Memory B cell (primary cell): ENCODE measurements at regions not wholly inside any gene's neighbourhood (a gene's known extent, or its start where the extent isn't known, plus 50 kb on each side); places are given as distances from the start of the nearest gene placed in this dataset.

Experiments used
- ATAC-seq: fragments of 150-1000 bp; cut with Tn5 transposase; 2 replicates; pipeline ENCODE4 v1.10.0; 2021; ENCODE audit warnings: low read depth, mild to moderate bottlenecking, moderate library complexity
- DNase-seq, 2 donors: peaks; one replicate each; pipeline ENCODE4 v3.0.0; 2022; ENCODE audit warnings: low spot score in 2 of 2
- H3K27ac Mint-ChIP-seq: one replicate; pipeline ENCODE4 v1.8.0; 2022; ENCODE audit warnings: mild to moderate bottlenecking, moderate library complexity, mixed read lengths
- H3K27me3 Mint-ChIP-seq: one replicate; pipeline ENCODE4 v1.8.0; 2022; ENCODE audit warnings: mixed read lengths
- H3K36me3 Mint-ChIP-seq: one replicate; pipeline ENCODE4 v1.8.0; 2022; ENCODE audit warnings: mild to moderate bottlenecking, mixed read lengths
- H3K4me1 Mint-ChIP-seq: one replicate; pipeline ENCODE4 v1.8.0; 2022; ENCODE audit warnings: mixed read lengths
- H3K4me3 Mint-ChIP-seq: one replicate; pipeline ENCODE4 v1.8.0; 2022; ENCODE audit warnings: mild to moderate bottlenecking, moderate library complexity, mixed read lengths
- H3K9me3 Mint-ChIP-seq: one replicate; pipeline ENCODE4 v1.8.0; 2022; ENCODE audit warnings: mixed read lengths

DNA sequence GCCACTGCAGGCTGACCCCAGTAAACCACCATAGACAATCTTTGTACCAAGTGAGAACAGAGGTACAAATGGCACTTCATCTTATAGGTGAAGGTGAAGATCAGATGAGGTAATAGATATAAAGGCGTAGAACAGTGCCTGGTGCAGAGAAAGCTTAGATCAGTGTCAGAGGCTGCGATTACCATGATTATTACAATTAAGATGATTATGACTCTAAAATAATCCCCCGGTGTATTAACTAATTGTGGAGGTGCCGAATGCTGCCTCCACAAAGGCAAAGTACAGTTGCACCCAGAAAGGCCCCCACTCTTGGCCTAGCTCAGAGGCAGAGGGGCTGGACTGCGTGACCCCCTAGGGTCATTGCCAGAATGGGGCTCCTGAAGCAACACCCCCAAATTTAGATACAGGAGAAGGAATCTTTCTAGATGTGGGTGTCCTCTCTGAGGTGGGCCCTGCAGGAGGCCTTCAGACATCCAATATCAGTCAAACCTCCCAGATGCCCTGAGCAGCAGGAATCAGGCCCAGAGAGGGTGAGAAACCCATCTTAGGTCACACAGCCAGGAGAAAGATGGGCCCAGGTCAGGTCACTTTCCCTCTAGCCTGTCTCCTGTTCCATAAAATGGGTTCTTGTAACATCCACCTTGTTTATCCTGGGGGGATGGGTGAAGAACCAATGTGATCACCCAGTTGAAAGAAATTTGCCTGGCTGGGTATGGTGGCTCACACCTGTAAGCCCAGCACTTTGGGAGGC lies 139.8 kb downstream of the PHETA1 start:
- Mint-ChIP-seq H3K27me3 (peaks cover 18% of the 10 kb centered on the region), H3K4me3 (no peak overlapping the region), H3K9me3 (no peaks in the 10 kb centered on the region), H3K36me3 (no peaks in the 10 kb centered on the region), H3K27ac (no peak overlapping the region), H3K4me1 (no peaks in the 10 kb centered on the region)
- no peak for DNase-seq
- no peak for ATAC-seq

DNA sequence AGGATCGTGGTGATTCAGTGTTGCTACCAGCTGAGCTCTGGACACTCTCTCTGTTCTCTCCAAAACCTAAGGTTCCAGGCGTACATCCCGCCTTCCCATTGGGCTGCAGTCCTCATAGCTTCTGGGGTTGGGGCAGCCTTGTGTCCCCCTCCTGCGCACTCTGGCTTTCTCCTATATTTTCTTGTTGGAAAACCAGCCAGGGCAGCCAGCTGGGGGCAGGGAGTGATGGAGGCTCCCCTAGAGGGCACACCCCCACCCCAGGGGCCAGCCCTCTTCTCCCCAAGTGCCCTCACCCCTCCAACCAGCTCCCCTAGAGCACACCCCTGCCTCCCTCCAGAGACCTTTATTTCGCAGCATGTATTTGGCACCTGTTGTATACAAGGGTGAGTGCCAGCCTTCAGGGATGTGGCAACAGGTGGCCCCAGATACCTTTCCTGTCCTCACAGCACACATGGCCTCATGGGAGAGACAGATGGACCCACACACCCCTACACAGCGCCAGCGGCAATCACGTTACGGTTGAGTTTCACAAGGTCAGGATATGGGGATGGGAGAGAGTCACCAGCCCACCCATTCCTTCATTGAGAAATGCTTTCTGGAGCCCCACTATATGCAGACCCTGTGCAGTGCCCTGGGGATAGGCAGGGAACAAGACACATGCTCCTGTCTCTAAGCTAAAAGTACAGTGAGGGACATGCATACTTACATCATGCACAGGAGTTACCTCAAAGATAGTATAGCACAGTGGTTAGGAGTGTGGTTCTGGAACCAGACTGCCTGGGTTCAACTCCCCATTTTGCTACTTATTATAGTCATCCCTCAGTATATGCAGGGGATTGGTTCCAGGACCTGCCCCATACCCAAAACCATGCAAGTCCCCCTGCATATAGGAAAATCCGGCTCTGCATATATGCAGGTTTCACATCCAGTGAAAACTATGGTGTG lies 141.1 kb downstream of the PHETA1 start:
- Mint-ChIP-seq H3K27me3 (peaks cover 18% of the 10 kb centered on the region), H3K4me3 (no peak overlapping the region), H3K27ac (no peak overlapping the region), H3K9me3 (no peaks in the 10 kb centered on the region), H3K4me1 (no peaks in the 10 kb centered on the region), H3K36me3 (no peaks in the 10 kb centered on the region)
- ATAC-seq (no peak), DNase-seq (no peak)

DNA sequence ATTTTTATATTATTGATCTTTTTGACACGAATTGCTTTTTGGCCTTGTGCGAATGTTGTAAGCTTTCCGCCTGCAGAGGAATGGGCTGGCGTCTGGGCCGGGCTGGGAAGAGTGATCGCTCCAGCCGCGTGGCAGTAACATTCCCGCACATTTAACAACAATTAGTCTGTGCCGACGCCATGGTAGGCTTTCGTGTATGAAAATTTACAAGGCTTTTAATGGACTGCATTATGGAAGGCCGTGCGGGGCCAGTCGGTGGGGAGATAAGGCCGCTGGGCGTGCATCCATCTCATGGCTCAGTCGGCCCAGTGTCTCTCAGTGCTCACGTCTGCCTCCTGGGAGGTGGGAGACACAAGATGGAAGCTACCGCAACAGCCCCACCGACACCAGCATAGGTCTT lies 142.2 kb downstream of the PHETA1 start:
- H3K27ac Mint-ChIP-seq: no peak overlapping the region
- no peak for ATAC-seq

DNA sequence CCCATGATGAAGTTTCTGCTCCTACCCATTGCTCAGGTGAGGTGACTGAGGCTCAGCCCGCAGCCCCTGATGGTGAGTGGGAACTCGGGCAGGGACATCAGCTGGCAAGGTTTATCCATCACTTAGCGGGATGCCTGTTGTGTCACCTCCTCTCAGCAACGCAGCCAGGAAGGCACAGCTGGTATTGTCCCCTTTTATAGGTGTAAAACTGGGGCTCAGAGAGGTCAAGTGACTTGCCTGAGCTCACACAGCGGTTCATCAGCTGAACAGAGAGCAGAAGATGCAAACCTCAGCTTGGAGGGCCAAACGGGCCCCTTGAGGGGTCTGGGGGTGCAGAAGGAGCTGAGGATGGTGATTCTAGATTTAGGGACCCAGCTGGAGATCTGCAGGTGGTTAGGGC lies 143.6 kb downstream of the PHETA1 start:
- peaks cover 16% of the 10 kb centered on the region for H3K27me3 Mint-ChIP-seq
- DNase-seq (no peak), ATAC-seq (no peak)
- no peaks in the 10 kb centered on the region for H3K9me3 Mint-ChIP-seq
- no peaks in the 10 kb centered on the region for H3K4me1 Mint-ChIP-seq
- no peak overlapping the region for H3K27ac Mint-ChIP-seq
- no peaks in the 10 kb centered on the region for H3K36me3 Mint-ChIP-seq
- H3K4me3 Mint-ChIP-seq: no peak overlapping the region

More for the DNA sequence above, 142.2 kb downstream of the PHETA1 start:
- Mint-ChIP-seq H3K27me3 (peaks cover 16% of the 10 kb centered on the region), H3K36me3 (no peaks in the 10 kb centered on the region), H3K4me3 (no peak overlapping the region), H3K9me3 (no peaks in the 10 kb centered on the region), H3K4me1 (no peaks in the 10 kb centered on the region)
- no peak for DNase-seq

DNA sequence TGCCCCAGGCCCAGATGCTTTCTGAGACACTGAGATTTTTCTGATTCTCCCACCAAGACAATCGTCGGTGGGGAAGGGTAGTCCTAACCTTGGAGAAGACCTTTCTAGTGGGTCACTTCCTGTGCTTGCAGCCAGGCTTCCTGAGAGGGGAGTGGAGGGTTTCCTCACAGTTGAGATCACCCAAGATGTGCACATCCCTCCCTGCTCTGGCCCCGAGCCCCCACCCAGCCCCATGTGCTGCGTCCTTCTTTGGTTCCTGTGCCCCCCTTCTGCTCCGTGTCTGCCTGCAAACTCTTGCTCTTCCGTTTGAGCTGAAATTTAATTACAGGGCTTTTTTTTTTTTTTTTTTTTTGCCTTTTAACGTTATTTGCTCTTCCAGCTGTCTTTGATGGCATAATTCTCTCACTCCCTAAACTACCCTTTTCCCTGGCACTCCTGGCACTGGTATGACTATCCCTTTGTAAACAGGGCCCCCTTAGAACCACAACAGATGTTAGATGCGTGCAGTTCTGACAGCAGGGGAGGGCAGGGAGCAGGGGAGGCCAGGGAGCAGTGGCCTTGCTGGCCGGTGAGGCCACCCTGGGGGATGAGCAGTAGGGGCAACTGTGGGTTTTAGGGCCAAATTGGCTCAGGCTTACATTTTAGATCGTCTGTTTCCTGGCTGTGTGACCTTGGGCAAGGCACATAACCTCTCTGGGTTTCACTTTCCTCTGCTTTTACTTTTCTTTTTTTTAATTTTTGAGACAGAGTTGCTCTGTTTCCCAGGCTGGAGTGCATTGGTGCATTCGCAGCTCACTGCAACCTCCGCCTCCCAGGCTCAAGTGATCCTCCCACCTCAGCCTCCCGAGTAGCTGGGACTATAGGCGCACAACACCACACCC lies 144.5 kb downstream of the PHETA1 start:
- Mint-ChIP-seq H3K4me3 (no peak overlapping the region), H3K9me3 (no peaks in the 10 kb centered on the region), H3K27ac (no peak overlapping the region), H3K4me1 (no peaks in the 10 kb centered on the region), H3K27me3 (peaks cover 12% of the 10 kb centered on the region), H3K36me3 (no peaks in the 10 kb centered on the region)
- no peak for ATAC-seq
- DNase-seq: no peak

DNA sequence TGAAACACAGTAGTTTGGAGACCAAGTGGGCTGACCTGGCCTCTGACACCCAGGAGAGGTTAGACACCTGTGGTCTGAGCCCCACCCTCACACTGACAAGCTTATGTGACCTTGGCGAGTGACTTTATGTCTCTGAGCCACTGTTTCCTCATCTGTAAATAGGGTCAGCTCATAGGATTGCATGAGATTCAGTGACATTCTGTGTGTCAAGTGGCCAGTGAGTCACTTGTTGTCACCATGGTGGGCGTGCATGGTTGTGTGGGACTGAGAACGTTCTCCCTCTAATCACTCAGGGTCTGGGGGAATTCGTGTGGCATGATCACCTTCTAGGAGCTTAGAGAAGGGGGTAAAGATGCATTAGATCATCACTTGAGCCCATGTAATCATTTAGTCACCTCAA lies 146.4 kb downstream of the PHETA1 start:
- Mint-ChIP-seq H3K36me3 (no peaks in the 10 kb centered on the region), H3K9me3 (no peaks in the 10 kb centered on the region), H3K4me3 (no peak overlapping the region), H3K27me3 (peaks cover 15% of the 10 kb centered on the region), H3K27ac (no peak overlapping the region), H3K4me1 (no peaks in the 10 kb centered on the region)
- DNase-seq (no peak), ATAC-seq (no peak)

DNA sequence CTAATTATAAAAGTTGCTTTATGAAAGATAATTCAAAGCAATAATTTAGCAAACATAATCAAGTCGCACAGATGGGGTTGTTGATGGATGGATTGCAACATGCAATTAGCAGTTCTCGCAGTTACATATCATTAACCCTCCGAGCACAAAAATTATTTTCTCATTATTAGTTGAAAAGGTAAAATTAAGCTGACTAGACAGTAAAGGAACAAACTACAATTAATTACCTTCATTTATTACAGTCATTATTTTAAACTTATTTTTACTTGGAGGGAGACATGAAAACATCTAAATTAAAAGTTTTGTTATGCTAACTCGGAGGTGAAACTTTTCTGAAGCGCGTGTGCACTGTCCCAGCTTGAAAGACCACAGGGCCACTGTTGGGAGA lies 146.9 kb downstream of the PHETA1 start:
- no peaks in the 10 kb centered on the region for H3K36me3 Mint-ChIP-seq
- no peak overlapping the region for H3K4me3 Mint-ChIP-seq
- DNase-seq: no peak
- no peak overlapping the region for H3K27ac Mint-ChIP-seq
- no peaks in the 10 kb centered on the region for H3K4me1 Mint-ChIP-seq
- no peak for ATAC-seq
- no peaks in the 10 kb centered on the region for H3K9me3 Mint-ChIP-seq
- H3K27me3 Mint-ChIP-seq: peaks cover 15% of the 10 kb centered on the region

DNA sequence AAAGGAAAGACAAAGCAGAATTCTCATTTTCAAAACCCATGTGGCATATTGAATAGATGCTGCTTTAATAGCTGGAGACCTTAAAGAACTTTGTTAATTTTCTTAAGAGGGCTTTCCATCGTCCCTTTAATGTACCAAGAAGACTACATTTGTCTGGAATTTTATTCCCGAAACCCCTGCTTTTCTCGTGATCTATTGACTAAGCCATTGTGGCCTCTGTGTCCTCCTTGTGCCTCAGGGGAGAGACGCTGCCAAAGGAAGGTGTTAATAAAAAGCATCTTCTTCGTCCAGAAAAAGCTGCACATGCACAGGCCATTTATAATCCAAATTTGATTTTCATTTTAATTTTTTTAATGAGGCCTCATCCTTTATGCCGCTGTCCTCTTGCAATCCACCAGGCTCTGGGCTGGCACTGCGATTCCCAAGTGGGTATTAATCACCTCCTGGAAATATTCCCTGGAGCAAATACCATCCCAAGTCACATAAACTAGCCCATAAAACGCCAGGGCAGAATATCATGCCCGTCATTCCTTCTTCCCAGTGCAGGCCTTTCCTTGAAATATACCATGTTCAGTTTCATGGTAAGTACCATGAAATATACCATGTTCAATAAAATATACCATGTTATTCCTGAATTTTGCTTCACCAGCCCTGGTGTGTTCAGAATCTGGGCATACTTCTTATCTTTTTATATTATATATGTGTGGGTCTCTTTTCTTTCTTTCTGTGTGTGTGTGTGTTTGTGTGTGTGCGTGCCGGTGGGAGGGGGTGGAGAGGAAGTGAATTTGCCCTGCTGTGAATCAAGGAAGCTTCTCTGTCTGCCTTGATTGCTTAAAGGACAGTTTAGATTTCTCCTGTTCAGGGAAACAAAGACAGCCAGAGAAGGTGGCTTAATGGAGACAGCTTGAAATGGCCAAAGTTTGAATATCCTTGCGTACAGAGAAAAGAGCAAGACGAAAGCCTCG lies 147.6 kb downstream of the PHETA1 start:
- Mint-ChIP-seq H3K4me3 (no peak overlapping the region), H3K9me3 (no peaks in the 10 kb centered on the region), H3K36me3 (no peaks in the 10 kb centered on the region), H3K27me3 (peaks cover 12% of the 10 kb centered on the region), H3K4me1 (no peaks in the 10 kb centered on the region), H3K27ac (no peak overlapping the region)
- no peak for ATAC-seq
- DNase-seq: no peak

DNA sequence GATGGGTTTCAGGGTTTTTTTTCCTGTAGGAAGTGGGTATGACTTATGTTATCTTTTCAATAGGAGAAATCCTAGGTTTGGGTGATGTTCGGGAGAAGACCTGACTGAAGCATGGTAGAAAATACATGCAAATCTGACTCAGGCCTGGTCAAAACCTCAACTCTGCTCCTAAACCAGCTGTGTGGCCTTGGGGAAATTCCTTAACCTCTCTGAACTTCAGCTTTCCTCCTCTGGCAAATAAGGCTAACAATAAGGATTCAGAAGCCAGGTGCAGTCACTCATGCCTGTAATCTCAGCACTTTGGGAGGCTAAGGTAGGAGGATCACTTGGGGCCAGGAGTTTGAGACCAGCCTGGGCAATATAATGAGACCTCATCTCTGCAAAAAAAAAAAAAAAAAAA lies 148.5 kb downstream of the PHETA1 start:
- H3K36me3 Mint-ChIP-seq: no peaks in the 10 kb centered on the region
- H3K27ac Mint-ChIP-seq: no peak overlapping the region
- H3K27me3 Mint-ChIP-seq: peaks cover 9% of the 10 kb centered on the region
- no peaks in the 10 kb centered on the region for H3K4me1 Mint-ChIP-seq
- DNase-seq: no peak
- H3K9me3 Mint-ChIP-seq: no peaks in the 10 kb centered on the region
- H3K4me3 Mint-ChIP-seq: no peak overlapping the region
- ATAC-seq: no peak

DNA sequence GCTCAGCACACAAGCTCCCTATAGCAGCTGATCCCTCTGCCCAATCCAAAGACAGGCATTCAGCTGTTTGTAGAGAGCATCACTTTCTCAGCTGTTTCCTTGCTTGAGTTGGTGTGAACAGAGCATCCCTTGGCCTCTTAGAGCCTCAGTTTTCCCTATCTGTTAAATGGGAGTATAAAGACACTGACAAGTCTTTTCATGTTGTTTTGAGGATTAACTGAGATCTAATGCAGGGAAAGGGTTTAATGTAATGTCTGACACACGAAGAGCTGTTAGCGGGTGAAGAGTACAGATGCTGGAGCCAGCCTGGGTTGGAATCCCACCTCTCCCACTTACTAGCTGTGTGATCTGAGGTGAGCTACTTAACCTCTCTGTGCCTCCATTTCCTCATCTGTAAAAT lies 149.5 kb downstream of the PHETA1 start:
- peaks cover 9% of the 10 kb centered on the region for H3K27me3 Mint-ChIP-seq
- no peak for DNase-seq
- H3K9me3 Mint-ChIP-seq: no peaks in the 10 kb centered on the region
- no peaks in the 10 kb centered on the region for H3K4me1 Mint-ChIP-seq
- no peaks in the 10 kb centered on the region for H3K36me3 Mint-ChIP-seq
- ATAC-seq: no peak
- no peak overlapping the region for H3K27ac Mint-ChIP-seq
- H3K4me3 Mint-ChIP-seq: no peak overlapping the region

DNA sequence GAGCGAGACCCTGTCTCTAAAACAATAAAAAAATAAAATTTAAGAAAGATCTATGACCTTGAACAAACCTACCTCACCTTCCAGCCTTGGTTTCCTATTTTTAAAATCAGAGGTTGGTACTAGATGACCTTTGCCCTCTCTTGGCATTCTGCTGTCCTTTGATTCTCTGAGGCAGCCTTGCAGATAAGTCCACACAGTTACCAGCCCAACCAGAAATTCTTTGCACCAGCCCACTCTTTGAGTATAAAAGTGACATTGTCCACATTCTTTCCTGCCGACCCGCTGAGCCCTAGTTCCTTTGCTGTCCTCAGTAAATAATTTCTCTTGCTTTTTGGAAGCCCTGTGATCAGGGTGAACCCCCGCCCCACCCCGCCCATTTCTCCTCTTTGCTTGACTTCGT lies 150.4 kb downstream of the PHETA1 start:
- Mint-ChIP-seq H3K27me3 (peaks cover 8% of the 10 kb centered on the region), H3K36me3 (no peaks in the 10 kb centered on the region), H3K9me3 (no peaks in the 10 kb centered on the region), H3K27ac (no peak overlapping the region), H3K4me1 (no peaks in the 10 kb centered on the region), H3K4me3 (no peak overlapping the region)
- ATAC-seq (no peak), DNase-seq (no peak)

DNA sequence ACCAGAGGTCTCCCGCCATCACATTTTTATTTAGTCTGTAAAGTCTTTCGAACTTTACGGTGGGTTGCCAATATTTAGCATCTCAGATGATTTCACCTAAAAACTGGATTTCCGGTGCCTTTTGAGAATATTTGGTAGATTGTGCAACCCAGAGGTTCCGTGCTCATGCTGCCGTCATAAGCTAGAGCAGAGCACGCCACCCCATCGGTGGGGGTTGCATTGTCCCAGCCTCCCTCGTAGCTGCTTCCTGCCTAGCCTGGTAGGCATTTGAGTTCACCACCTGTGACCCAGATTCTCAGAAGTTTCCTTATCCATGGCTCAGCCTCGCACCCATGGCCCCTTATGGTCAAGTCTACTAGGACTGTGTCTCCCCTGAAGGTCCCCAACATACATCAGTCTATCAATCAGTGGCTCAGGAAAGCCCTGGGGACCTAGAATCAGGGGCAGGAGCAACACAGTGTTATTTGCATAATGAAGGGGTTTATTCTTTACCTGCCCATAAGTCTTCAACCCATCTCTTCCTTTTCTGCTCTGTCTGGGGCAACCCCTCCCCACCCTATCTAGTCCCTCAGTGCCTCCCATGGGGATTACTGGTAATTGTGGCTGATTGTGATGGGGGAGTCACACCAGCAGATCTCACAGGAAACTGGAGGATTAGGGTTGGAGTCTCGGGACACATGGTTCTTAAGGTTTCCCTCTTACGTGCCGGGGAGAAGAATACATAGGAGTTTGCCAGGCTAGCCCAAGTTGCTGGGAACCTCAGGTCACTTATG lies 152.3 kb downstream of the PHETA1 start:
- Mint-ChIP-seq H3K9me3 (no peaks in the 10 kb centered on the region), H3K36me3 (no peaks in the 10 kb centered on the region), H3K4me3 (no peak overlapping the region), H3K27ac (no peak overlapping the region), H3K4me1 (no peaks in the 10 kb centered on the region), H3K27me3 (peaks cover 6% of the 10 kb centered on the region)
- ATAC-seq (no peak), DNase-seq (no peak)
